ENCODE measurements at regions not wholly inside any gene's neighbourhood (a gene's known extent, or its start where the extent isn't known, plus 50 kb on each side); places are given as distances from the start of the nearest gene placed in this dataset.
"Not testable (repeated sequence)": the region's sequence is repeated elsewhere in the genome, so short reads cannot be mapped to it uniquely, and the experiment has no call there.

DNA sequence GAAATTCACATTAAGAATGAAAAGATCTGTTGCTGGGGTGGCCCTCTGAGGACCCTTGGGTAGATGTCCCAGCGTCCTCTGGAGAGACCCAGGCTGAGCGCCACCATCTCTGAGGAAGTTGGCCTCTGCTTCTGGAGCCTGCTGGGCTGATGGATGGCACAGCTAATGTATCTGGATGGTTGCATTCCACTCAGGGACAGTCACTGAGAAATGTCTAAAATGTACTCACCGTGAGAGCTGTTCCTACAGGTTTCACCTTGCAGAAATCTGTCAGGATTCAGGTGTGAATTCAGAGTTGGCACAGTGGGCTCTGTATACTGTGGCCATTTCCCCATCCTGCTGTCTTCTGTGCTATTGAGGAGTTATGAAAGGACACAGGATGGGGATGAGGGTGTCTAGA, 247.2 kb downstream of the AACS start:
- DNase-seq, result no peak

GRCh38 chr12:125314051-125314755, 249.0 kb downstream of the AACS start:
- no peak for DNase-seq

DNA sequence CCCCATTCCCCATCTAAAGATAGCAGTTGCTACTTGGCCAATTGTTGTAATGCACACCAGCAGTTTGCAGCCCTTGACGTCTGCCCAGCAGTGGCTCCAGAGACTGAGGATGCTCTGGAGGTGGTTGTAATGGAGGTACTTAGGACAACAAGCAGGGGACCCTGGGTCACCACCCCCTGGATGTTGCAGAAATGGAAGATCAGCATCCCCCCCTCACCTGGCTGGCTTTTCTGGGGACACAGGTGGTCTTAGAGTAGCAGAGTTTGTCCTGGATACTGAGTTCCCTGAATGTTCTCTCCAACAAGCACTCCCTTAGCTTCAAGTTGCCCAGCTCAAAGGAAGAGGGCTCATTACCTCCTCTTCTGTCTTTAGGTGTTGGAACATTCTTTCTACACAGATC, 250.5 kb downstream of the AACS start:
- no peak for DNase-seq

- DNase-seq, result no peak
These were observed 254.9 kb downstream of the AACS start for GRCh38 chr12:125320177-125320576.

DNA sequence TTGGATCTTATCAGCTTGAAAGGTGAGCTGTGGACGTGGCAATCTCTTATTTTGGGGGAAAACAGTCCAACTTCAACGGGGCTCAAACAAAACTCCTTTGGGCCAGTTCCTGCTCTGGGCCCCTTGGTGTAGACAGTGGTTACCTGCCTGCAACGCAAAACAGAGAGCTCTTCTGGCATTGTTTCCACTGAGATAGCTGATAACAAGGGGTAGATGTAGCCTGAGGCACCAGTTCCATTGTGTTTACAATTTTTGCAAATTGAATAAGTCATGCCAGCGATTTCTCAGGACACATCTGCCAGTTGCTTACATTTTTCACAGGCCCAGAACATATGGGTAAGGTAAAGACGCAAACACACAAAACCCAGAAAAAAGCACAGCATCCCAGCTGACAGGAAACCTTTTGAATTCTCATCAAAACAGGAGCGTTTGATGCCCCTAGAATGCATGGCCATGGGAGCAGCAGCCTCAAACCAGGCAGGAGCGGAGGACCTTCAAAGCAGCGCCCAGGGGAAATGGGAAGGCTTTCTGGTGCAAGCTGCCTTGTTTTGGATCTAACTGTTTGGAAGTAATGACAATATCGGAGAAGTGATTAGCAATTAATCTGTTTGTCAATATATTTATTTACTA, 259.7 kb downstream of the AACS start:
- no peak for DNase-seq

DNA sequence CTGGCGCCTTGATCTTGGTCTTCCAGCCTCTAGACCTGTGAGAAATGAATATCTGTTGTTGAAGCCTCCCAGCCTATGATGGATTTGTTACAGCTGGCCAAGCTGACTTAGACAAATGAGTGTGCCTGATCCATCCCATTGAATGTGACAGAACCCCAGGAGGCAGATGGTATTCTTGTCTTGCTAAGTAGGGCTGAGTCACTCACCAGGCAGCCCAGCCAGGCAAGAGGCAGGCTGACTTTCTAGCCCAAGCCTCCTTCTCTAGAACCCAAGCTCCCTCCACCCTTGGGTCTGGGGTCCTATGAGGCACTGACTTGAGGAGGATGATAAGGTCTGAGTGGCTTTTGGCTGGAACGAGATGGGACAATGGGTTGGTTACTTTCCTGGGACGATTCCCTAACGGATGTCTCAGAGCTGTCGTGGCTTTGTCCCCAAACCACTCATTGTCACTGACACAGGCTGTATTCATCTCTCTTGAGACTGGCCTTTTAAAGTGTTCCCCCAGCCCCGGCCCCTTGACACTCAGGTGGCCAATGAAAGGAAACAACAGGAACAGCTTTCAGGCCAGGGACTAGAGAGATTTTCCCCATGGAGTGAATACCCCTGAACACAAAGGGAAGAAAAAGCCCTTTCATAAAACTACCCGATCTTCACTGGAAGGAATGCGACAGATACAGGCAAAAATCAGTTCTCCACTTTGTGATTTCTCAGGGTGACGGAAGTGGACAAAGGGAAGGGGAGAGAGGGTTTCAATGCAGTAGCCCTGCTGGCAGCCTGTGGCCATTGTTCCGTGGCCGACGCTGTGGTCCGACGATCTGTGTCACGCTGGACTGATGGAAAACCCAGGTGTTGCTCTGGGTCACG, 264.2 kb downstream of the AACS start:
- no peak for DNase-seq

GRCh38 chr12:125330645-125331341, 265.6 kb downstream of the AACS start:
- DNase-seq, result peak; percentile 59 to 61

DNA sequence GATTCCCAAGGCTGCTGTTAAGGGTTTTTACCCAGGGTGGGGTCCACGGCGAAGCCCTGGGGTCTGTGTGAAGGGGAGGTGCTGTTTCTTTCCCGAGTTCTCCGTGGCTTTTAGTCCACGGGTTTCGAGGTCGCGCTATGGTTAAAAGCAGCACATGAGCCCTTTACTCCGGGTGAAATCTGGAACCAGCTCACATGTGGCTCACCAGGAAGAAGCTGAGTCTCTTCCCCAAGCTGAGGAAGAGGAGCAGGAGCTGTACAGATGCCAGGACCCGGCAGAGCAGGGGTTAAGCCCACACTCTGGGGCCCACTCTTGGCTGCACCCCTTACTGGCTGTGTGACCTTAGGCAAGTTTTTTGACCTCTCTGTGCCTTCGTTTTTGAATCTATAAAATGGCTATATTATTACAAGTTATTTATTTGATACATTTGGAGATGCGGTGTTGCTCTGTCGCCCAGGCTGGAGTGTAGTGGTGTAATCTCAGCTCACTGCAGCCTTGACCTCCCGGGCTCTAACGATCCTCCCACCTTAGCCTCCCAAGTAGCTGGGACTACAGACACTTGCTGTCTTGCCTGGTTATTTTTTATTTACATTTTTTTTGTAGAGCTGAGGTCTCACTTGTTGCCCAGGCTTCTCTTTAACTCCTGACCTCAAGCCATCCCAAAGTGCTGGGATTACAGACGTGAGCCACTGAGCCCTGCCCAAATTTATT, 266.3 kb downstream of the AACS start:
- DNase-seq, result no peak

GRCh38 chr12:125332900-125333299, 267.7 kb downstream of the AACS start:
- no peak for DNase-seq

GRCh38 chr12:125336246-125336645, 271.0 kb downstream of the AACS start:
- DNase-seq, result no peak

- DNase-seq, result no peak
These were observed 275.6 kb downstream of the AACS start for GRCh38 chr12:125340791-125341190.

GRCh38 chr12:125341422-125341821, 276.2 kb downstream of the AACS start:
- DNase-seq, result no peak

DNA sequence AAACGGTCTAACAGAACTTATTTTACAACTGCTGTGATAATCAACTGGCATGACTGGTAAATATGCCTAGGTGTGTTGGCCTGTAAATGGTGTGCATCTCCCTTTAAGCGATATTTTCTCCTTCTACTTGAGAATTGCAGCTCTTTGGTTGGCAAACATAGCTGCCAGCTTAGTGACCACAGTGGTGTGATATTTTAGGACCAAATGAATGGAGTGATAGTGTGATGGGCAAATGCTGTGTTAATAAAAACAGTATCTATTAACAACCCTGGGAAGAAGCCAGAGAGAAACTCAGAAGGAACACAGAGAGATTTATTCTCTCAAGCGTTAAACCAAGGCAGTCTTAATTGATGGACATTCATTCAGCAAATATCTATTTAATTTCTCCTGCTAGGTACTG, 278.4 kb downstream of the AACS start:
- no peak for DNase-seq

GRCh38 chr12:125346362-125346761, 281.1 kb downstream of the AACS start:
- DNase-seq, result no peak

DNA sequence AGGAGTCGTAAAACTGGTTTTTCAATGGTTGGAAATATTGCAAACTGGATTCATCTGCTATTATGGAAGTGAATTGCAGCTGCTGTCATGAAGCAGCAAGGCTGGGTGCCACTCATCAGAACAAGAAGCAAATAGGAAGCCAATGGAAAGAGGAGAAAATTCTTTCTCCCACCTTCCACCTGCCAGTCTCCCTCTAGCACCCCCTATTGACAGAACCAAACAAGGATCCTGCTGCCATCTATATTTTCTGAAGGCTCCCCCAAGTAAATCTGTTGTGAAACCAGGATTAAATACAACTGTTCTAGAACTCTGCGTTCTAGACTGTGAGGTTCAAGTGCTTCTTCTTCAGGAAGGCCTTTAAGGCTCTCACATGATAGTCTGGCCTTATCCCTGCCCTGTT, 286.6 kb downstream of the AACS start:
- no peak for DNase-seq

DNA sequence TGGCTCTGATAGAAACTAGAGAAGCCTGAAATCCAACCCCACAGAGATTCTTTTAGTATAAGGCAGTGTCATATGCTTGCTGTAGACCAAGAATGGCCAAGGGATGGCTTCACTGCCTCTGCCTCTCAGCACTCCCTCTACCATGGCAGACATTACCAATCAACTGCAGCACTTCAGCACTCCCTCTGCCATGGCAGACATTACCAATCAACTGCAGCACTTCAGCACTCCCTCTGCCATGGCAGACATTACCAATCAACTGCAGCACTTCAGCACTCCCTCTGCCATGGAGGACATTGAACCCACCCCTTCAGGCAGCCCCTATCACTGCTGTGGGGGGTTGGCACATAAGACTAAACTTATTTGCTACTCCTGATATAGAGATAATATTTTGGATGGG, 287.8 kb downstream of the AACS start:
- not testable (repeated sequence) for DNase-seq

DNA sequence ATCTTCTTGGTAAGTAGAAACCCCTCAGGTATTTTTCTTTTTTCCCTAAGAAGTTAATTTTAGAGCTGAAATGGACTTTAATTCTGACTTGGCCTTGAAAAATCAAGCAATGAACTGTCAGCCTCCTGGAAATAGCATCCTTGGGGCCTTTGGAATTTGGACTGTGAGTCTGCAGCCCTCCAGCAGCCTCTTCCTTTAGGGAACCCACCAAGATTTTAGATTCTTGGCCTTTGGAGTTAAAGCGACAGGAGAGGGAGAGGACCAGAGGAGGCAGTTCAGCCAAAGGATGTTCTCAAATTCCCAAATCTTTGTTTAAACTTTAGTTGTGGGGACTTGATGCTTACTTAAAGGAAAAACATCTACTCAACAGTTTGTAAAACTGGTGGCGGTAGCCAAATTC, 288.6 kb downstream of the AACS start:
- no peak for DNase-seq

GRCh38 chr12:125355614-125356013, 290.4 kb downstream of the AACS start:
- DNase-seq, result no peak

DNA sequence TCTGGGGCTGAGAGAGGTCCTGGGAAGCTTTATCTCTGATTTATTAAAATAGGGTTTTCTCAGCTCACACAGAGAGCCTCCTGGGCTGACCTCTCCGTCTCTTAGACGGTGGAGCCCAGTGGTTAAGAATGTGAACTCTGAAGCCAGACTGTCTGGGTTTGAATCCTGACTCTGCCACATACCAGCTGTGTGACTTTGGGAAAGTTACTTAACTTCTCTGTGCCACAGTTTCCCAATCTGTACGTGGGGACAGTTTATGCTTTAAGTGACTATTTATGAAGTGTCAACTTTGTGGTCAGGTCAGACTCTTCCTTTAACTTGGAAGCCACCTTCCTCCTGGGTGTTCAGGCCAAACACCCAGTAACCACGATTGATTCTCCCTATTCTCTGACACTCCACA, 290.9 kb downstream of the AACS start:
- DNase-seq, result no peak

DNA sequence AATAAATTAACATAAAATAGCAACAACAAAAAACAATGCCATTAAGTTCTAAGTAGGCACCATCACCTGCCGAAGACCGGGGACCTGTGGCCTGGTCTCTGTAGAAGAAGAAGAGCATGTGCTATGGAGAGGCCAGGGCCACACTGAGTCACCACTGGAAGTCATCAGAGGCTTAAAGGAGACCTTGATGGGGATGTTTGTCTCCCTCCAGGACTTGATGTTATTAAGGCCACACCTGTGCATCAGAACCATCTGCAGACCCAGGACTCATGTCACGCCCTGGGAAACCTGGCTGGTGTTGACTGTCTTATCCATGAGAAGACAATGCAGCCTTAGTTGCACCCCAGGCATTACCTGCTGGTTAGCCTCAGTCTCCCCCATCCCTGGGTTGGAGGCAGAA, 292.3 kb downstream of the AACS start:
- DNase-seq, result no peak

DNA sequence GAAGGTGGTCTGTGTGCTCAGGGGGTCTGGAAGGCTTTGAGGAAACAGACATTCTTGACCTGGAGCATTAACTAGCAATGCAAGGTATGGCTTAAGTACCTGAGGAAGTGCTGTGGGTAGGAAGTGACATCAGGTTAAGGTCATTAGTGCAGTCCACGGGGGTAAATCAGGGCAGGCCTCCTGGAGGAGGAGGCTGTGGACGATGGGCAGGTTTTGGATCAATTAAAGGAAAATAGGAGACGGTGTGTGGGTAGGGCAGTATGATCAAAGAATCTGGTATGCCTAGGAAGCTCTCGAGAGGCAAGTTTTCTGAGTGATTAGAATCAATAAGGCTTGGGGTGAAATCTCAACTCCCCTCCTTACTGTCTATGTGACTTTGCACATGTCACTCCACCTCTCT, 295.3 kb downstream of the AACS start:
- DNase-seq, result no peak

GRCh38 chr12:125371033-125371432, 305.8 kb downstream of the AACS start:
- DNase-seq, result no peak

- DNase-seq, result no peak
These were observed 306.9 kb downstream of the AACS start for GRCh38 chr12:125372085-125372484.

Measured in activated CD4-positive, alpha-beta T cell treated with anti-CD3 and anti-CD28 coated beads, Interleukin-2, amount 50 U/mL, for 48 hours (primary cell).